ENCODE measurements at regions not wholly inside any gene's neighbourhood (a gene's known extent, or its start where the extent isn't known, plus 50 kb on each side); places are given as distances from the start of the nearest gene placed in this dataset.

DNA sequence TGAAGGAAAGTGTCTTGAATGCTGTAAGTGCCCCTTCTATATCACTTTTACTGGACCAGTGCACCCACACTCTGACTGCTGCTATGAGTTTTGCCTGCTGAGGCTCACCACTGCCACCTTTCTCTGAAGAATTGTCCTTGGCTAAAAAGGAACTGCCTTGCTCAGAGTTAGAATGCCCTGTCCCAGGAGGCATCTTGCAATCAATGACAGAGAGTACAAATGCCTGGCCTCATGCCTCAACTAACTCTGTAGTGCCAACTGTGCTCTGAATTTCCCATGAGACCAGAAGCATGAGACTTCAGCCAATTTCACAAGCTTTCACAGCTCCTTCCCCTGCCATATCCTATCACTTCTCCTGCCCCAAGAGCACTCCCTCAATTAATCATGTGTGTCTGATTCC is 569.7 kb downstream of the ZNF608 start:
- TF ChIP-seq, protein P1, sequence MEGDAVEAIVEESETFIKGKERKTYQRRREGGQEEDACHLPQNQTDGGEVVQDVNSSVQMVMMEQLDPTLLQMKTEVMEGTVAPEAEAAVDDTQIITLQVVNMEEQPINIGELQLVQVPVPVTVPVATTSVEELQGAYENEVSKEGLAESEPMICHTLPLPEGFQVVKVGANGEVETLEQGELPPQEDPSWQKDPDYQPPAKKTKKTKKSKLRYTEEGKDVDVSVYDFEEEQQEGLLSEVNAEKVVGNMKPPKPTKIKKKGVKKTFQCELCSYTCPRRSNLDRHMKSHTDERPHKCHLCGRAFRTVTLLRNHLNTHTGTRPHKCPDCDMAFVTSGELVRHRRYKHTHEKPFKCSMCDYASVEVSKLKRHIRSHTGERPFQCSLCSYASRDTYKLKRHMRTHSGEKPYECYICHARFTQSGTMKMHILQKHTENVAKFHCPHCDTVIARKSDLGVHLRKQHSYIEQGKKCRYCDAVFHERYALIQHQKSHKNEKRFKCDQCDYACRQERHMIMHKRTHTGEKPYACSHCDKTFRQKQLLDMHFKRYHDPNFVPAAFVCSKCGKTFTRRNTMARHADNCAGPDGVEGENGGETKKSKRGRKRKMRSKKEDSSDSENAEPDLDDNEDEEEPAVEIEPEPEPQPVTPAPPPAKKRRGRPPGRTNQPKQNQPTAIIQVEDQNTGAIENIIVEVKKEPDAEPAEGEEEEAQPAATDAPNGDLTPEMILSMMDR (IDR thresholded peaks at IDR 0.05; ENCODE audit: extremely low read depth in 1 of 2, insufficient read depth in 1 of 2, low read depth in 1 of 2, low read length in 2 of 2) = no peak
- no peak for TF ChIP-seq POLR2A (IDR thresholded peaks at IDR 0.05; ENCODE audit: low read depth, low read length)
- no peak for TF ChIP-seq GATA2 (IDR thresholded peaks at IDR 0.05; ENCODE audit: insufficient read depth, insufficient read length, low read depth, low read length)
- no peak for TF ChIP-seq EZH2 (IDR thresholded peaks at IDR 0.05; ENCODE audit: borderline replicate concordance, low read depth, low read length, severe bottlenecking)
- TF ChIP-seq POLR2AphosphoS5 (IDR thresholded peaks at IDR 0.05; ENCODE audit: insufficient read depth, low read depth, low read length) = no peak
- TF ChIP-seq, protein P2, sequence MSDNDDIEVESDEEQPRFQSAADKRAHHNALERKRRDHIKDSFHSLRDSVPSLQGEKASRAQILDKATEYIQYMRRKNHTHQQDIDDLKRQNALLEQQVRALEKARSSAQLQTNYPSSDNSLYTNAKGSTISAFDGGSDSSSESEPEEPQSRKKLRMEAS (IDR thresholded peaks at IDR 0.05; ENCODE audit: insufficient read depth, insufficient read length) = no peak
- TF ChIP-seq JUN (IDR thresholded peaks at IDR 0.05; ENCODE audit: borderline replicate concordance, insufficient read depth, insufficient read length, low read depth) = no peak

Data from endothelial cell of umbilical vein (primary cell).